ENCODE measurements at regions not wholly inside any gene's neighbourhood (a gene's known extent, or its start where the extent isn't known, plus 50 kb on each side); places are given as distances from the start of the nearest gene placed in this dataset.
"Not testable (repeated sequence)": the region's sequence is repeated elsewhere in the genome, so short reads cannot be mapped to it uniquely, and the experiment has no call there.

DNA sequence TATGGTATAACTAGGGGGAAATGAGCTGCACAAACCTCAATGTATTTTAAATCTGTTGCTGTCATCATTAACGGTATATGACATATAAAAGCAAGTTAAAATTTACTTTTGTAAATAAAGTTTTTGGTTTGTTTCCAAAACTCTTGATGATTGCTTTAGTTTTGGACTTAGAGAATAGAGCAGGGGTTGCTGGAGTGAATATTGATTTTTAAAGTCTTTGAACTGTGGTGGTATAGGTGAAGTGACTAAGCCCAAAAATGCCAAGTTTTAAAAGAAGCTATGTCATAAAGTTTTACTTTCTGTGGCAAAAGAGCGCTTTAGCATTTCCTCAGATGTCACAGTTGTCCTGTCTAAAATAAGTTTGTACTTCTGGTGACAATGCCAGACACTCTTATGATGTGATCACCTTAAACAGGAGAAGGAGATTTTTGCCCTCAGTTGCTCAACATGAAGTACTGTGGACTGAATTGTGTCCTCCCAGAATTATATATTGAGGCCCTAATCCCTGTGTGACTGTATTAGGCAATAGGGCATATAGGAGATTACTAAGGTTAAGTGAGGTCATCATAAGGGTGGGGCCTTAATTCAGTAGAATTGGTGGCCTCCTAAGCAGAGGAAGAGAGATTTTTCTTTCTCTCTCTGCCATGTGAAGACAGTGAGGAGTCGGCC is 175.2 kb upstream of the PLGLB1 start:
- TF ChIP-seq CTCF (IDR thresholded peaks at IDR 0.05); MAFK (IDR thresholded peaks at IDR 0.05; ENCODE audit: partially characterized antibody); RFX5 (IDR thresholded peaks at IDR 0.05); BHLHE40 (IDR thresholded peaks at IDR 0.05; ENCODE audit: low read depth, low read length): not testable (repeated sequence)
